ENCODE measurements at regions not wholly inside any gene's neighbourhood (a gene's known extent, or its start where the extent isn't known, plus 50 kb on each side); places are given as distances from the start of the nearest gene placed in this dataset.

- no peak for TF ChIP-seq REST (IDR thresholded peaks at IDR 0.05; ENCODE audit: insufficient read depth in 1 of 2, low read depth in 2 of 2, low read length in 1 of 2)
- TF ChIP-seq TCF7L2 (IDR thresholded peaks at IDR 0.05; ENCODE audit: low read depth, low read length), result no peak
- TF ChIP-seq SIN3A (IDR thresholded peaks at IDR 0.05; ENCODE audit: borderline replicate concordance, insufficient read depth, low read depth, low read length), result no peak
- no peak for TF ChIP-seq CTCF (IDR thresholded peaks at IDR 0.05)
- TF ChIP-seq POLR2AphosphoS5 (IDR thresholded peaks at IDR 0.05; ENCODE audit: low read depth, low read length), result no peak
- CTCF ChIA-PET, result no interaction called here
- ATAC-seq (no peak), DNase-seq (ENCODE audit: low read depth, low spot score) (no peak)
- POLR2A ChIA-PET, result no interaction called here
- no peak overlapping the region for H3K27ac ChIP-seq (ENCODE audit: low read length)
- no TSS peak for BruUV-seq (replicated peaks)
- no peaks in the 10 kb centered on the region for H3K4me1 ChIP-seq (ENCODE audit: control insufficient read depth, insufficient read depth, low read length)
- H3K36me3 ChIP-seq (ENCODE audit: control insufficient read depth, insufficient read depth, low read length), result no peaks in the 10 kb centered on the region
- intact Hi-C loops (cut with micrococcal nuclease; ENCODE audit: unreplicated experiment) (no loop called here), in situ Hi-C loops (cut with HindIII; ENCODE audit: low pct_unique_long_range_greater_than_20kb, low sequenced_read_pairs) (no loop called here)
- no peaks in the 10 kb centered on the region for H3K9me3 ChIP-seq (ENCODE audit: control insufficient read depth, insufficient read depth, low read depth, low read length)
- no peak overlapping the region for H3K4me3 ChIP-seq (ENCODE audit: low read depth in 2 of 2, low read length in 2 of 2)
- no peaks in the 10 kb centered on the region for H3K27me3 ChIP-seq (ENCODE audit: control insufficient read depth, insufficient read depth, low read length)
These were observed 103.6 kb downstream of the MACIR start for GRCh38 chr5:103362211-103362610.

- Histone ChIP-seq H3K27ac (ENCODE audit: low read length) (no peak overlapping the region), H3K9me3 (ENCODE audit: control insufficient read depth, insufficient read depth, low read depth, low read length) (no peaks in the 10 kb centered on the region), H3K27me3 (ENCODE audit: control insufficient read depth, insufficient read depth, low read length) (no peaks in the 10 kb centered on the region), H3K4me3 (ENCODE audit: low read depth in 2 of 2, low read length in 2 of 2) (no peak overlapping the region), H3K4me1 (ENCODE audit: control insufficient read depth, insufficient read depth, low read length) (no peaks in the 10 kb centered on the region), H3K36me3 (ENCODE audit: control insufficient read depth, insufficient read depth, low read length) (no peaks in the 10 kb centered on the region)
- TF ChIP-seq CTCF (IDR thresholded peaks at IDR 0.05), result no peak
- intact Hi-C loops (cut with micrococcal nuclease; ENCODE audit: unreplicated experiment) (no loop called here), in situ Hi-C loops (cut with HindIII; ENCODE audit: low pct_unique_long_range_greater_than_20kb, low sequenced_read_pairs) (no loop called here)
- POLR2A ChIA-PET, result no interaction called here
- CTCF ChIA-PET, result no interaction called here
- ATAC-seq, result no peak
- no peak for DNase-seq (ENCODE audit: low read depth, low spot score)
- no TSS peak for BruUV-seq (replicated peaks)
These were observed 101.9 kb downstream of the MACIR start for GRCh38 chr5:103360475-103360874.

All from Panc1 (cell line).